HG02840 (cell line): ENCODE measurements at regions not wholly inside any gene's neighbourhood (a gene's known extent, or its start where the extent isn't known, plus 50 kb on each side); places are given as distances from the start of the nearest gene placed in this dataset.

ENCODE experiments used
- ATAC-seq: cut with Tn5 transposase; IDR thresholded peaks from one replicate; pipeline ENCODE4 v1.9.1; 2021; ENCODE audit warnings: mild to moderate bottlenecking, moderate library complexity, moderate number of reproducible peaks; ENCODE audit not compliant: unreplicated experiment, low FRiP score

- no peak for ATAC-seq
These were observed 303.8 kb downstream of the METTL15 start for GRCh38 chr11:28412029-28412428.

DNA sequence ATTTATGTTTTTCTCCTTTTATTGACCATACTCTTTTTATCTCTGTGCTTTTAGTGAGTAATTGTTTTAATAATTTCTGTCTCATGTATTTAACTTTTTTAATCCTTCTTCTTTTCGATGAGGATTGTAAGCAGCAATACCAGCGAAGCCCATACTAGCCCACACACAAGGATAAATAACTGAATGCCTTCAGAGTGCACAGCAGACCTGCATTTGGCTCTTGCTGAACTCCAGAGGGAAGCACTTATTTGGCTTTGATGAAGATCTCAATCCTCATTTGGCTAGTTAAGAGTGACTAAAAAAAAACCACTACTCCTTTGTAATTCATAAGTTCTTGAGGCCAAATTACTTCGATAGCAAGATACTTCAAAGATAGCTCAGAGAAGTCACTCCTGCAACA lies 293.3 kb downstream of the METTL15 start:
- ATAC-seq = no peak

DNA sequence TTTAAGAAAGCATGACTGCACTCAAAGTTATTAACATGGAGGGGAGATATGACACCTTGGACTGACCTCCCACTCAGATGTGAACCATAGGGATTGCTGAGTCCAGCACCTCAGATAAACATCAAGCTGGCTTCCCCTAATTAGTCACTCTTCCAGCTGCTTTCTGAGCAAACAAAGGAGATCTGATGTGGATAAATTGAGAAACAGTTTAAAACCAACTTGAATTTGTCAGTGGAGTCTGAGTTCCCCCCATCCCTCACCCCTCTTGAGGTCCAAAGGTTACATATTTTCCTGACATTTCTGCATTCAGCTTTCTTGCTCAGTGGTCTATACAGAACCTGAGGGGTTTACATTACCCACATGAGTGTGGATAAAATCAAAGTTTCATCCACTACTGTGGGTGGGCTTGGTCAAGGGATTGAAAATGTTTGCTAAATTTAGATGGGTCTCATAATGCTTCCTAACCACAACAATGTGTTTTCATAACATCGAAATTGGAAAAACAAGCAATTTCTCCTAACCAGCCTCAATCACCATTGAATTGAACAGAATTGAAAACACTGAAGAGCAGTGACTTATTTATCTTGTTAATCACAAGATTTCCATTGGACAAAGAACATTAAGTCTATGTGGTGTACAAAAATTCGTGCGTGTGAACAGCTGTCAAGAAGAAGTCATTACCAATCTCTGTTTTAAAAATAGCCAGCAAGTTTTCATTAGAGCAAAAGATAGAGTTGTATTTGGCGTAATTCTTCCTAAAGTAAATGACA lies 292.3 kb downstream of the METTL15 start:
- no peak for ATAC-seq

GRCh38 chr11:28393348-28393747 lies 285.2 kb downstream of the METTL15 start:
- ATAC-seq = no peak

DNA sequence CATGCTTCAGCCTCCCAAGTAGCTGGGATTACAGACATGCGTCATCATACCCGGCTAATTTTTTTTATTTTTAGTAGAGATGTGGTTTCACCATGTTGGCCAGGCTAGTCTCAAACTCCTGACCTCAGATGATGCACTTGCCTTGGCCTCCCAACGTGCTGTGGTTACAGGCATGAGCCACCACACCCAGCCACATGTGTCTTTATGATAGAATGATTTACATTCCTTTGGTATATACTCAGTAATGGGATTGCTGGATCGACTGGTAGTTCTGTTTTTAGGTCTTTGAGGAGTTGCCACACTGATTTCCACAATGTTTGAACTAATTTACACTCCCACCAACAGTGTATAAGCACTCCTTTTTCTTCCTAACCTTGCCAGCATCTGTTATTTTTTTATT lies 276.2 kb downstream of the METTL15 start:
- ATAC-seq = no peak

DNA sequence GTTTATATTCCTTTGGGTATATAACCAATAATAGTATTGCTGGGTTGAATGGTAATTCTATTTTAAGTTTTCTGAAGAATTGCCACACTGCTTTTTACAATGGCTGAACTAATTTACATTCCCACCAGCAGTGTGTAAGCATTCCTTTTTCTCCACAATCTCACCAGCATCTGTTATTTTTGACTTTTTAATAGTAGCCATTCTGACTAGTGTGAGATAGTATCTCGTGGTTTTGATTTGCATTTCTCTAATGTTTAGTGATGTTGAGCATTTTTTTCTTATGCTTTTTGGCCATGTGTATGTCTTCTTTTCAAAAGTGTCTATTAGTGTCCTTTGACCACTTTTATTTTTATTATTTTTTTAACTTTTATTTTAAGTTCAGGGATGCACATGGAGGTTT lies 275.3 kb downstream of the METTL15 start:
- no peak for ATAC-seq
